Breast epithelium (tissue), 3 donors: ENCODE measurements at regions not wholly inside any gene's neighbourhood (a gene's known extent, or its start where the extent isn't known, plus 50 kb on each side); places are given as distances from the start of the nearest gene placed in this dataset.

Experiments used
- CTCF ChIP-seq, 3 donors: fragments of 450-650 bp; IDR thresholded peaks; one replicate each; pipeline ENCODE4 v1.5.1; 2016 to 2017; ENCODE audit warnings: antibody characterized with exemption in 3 of 3, mild to moderate bottlenecking in 3 of 3, moderate library complexity in 3 of 3
- POLR2A ChIP-seq: fragments of 450-650 bp; IDR thresholded peaks from one replicate; pipeline ENCODE4 v1.6.1; 2016; ENCODE audit warnings: antibody characterized with exemption, mild to moderate bottlenecking, moderate library complexity
- POLR2AphosphoS5 ChIP-seq, 3 donors: sonication (generic); formaldehyde crosslinking; IDR thresholded peaks; one replicate each; pipeline ENCODE4 v1.6.1; 2017; ENCODE audit warnings: antibody characterized with exemption in 3 of 3

GRCh38 chr6:133837801-133838349 is 51.0 kb upstream of the TCF21 start:
- TF ChIP-seq POLR2A (no peak), CTCF (IDR thresholded peaks at IDR 0.05) (peak in 2 of 3 donors; percentile 50 to 64), POLR2AphosphoS5 (IDR thresholded peaks at IDR 0.05) (no peak)
